ENCODE measurements at regions not wholly inside any gene's neighbourhood (a gene's known extent, or its start where the extent isn't known, plus 50 kb on each side); places are given as distances from the start of the nearest gene placed in this dataset.

- TF ChIP-seq, protein P1, sequence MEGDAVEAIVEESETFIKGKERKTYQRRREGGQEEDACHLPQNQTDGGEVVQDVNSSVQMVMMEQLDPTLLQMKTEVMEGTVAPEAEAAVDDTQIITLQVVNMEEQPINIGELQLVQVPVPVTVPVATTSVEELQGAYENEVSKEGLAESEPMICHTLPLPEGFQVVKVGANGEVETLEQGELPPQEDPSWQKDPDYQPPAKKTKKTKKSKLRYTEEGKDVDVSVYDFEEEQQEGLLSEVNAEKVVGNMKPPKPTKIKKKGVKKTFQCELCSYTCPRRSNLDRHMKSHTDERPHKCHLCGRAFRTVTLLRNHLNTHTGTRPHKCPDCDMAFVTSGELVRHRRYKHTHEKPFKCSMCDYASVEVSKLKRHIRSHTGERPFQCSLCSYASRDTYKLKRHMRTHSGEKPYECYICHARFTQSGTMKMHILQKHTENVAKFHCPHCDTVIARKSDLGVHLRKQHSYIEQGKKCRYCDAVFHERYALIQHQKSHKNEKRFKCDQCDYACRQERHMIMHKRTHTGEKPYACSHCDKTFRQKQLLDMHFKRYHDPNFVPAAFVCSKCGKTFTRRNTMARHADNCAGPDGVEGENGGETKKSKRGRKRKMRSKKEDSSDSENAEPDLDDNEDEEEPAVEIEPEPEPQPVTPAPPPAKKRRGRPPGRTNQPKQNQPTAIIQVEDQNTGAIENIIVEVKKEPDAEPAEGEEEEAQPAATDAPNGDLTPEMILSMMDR (IDR thresholded peaks at IDR 0.05) = no peak
- TF ChIP-seq POLR2A (IDR thresholded peaks at IDR 0.05) = no peak
Measured at GRCh38 chr13:31060655-31061054, 101.0 kb downstream of the HSPH1 start.

All from lower leg skin (tissue), 3 donors.